Breast epithelium (tissue), 4 donors: ENCODE measurements at regions not wholly inside any gene's neighbourhood (a gene's known extent, or its start where the extent isn't known, plus 50 kb on each side); places are given as distances from the start of the nearest gene placed in this dataset.
A peak's percentile ranks its signal among the peaks of the same experiment; 100 is the strongest.
"Not testable (repeated sequence)": the region's sequence is repeated elsewhere in the genome, so short reads cannot be mapped to it uniquely, and the experiment has no call there.

Experiments used
- DNase-seq, 2 donors: peaks; one replicate each; pipeline ENCODE4 v3.0.0-alpha.2; 2019; ENCODE audit warnings: low spot score in 2 of 2
- H3K27ac ChIP-seq, 2 donors: fragments of 200-600 bp; sonication (generic) in 1 of 2; one replicate each; pipeline ENCODE4 v1.5.1; 2016 to 2019; ENCODE audit warnings: mild to moderate bottlenecking in 1 of 2
- H3K27me3 ChIP-seq, 2 donors: fragments of 200-600 bp; sonication (generic) in 1 of 2; one replicate each; pipeline versions ENCODE4 v1.5.1 to v1.6.0; 2017 to 2019; ENCODE audit warnings: control low read depth in 1 of 2, mild to moderate bottlenecking in 1 of 2
- H3K36me3 ChIP-seq: fragments of 200-600 bp; one replicate; pipeline ENCODE4 v1.5.1; 2019
- H3K4me1 ChIP-seq, 2 donors: fragments of 200-600 bp; sonication (generic); one replicate each; pipeline ENCODE4 v1.5.1; 2016 to 2019; ENCODE audit warnings: control low read depth in 1 of 2
- H3K4me3 ChIP-seq, 3 donors: fragments of 200-600 bp; sonication (generic); 1 replicate in 2 of 3; 2 replicates in 1 of 3; pipeline ENCODE4 v1.5.1; 2016 to 2019; ENCODE audit warnings: mild to moderate bottlenecking in 3 of 3, moderate library complexity in 2 of 3
- H3K9me3 ChIP-seq, 2 donors: fragments of 200-600 bp; sonication (generic) in 1 of 2; one replicate each; pipeline ENCODE4 v1.5.1; 2016 to 2019; ENCODE audit warnings: control low read depth in 1 of 2
- POLR2A ChIP-seq: fragments of 450-650 bp; IDR thresholded peaks from one replicate; pipeline ENCODE4 v1.6.1; 2016; ENCODE audit warnings: antibody characterized with exemption, mild to moderate bottlenecking, moderate library complexity
- POLR2AphosphoS5 ChIP-seq, 3 donors: sonication (generic); formaldehyde crosslinking; IDR thresholded peaks; one replicate each; pipeline ENCODE4 v1.6.1; 2017; ENCODE audit warnings: antibody characterized with exemption in 3 of 3
- intact Hi-C: fragments of 100-400 bp; cut with DNase I; formaldehyde crosslinking; loops from one replicate; pipeline ENCODE4 v1.15.1; 2023; ENCODE audit warnings: low total_unique reads
- TF ChIP-seq, protein P1 (sequence below), 3 donors: fragments of 450-650 bp; IDR thresholded peaks; one replicate each; pipeline ENCODE4 v1.5.1; 2016 to 2017; ENCODE audit warnings: antibody characterized with exemption in 3 of 3, mild to moderate bottlenecking in 3 of 3, moderate library complexity in 3 of 3

DNA sequence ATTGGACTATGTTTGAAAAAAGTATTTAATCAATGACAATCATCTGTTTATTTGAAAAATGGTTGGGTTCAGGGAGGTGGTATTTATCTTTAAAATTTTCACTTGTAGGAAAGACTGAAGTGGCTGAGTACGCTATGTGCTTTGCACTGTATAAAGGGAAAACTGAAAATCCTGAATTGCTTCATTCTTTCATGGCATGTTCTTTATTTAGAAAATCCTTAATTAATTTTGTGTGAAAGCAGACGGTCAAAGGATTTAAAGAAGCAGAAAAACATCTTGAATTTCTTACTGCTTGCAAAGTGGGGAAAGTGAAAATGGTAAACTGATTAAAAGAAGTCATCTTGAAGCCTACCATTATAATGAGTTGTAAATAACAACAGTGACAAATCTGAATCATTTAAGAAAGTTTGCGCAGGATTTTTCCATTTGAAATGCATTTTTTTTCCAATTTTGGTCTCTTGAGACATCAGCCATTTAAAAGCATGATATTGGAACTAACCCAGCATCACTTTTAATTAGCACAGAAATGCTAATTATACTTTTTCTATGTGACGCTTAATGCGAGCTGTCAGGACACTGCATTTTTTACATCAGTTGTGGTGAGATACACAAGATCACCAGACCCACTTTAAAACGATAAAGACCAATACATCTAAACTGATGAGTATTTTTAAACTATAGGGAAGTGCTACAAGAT, 169.0 kb downstream of the NEDD1 start:
- Histone ChIP-seq H3K4me3 (peak overlapping the region in 1 of 3 donors; percentile 37), H3K27ac (peak overlapping the region in 1 of 2 donors; percentile 0), H3K9me3 (no peaks in the 10 kb centered on the region), H3K36me3 (no peaks in the 10 kb centered on the region), H3K27me3 (no peaks in the 10 kb centered on the region), H3K4me1 (no peaks in the 10 kb centered on the region)
- intact Hi-C loops = no loop called here
- TF ChIP-seq POLR2AphosphoS5 (IDR thresholded peaks at IDR 0.05) = no peak
- TF ChIP-seq, protein P1, sequence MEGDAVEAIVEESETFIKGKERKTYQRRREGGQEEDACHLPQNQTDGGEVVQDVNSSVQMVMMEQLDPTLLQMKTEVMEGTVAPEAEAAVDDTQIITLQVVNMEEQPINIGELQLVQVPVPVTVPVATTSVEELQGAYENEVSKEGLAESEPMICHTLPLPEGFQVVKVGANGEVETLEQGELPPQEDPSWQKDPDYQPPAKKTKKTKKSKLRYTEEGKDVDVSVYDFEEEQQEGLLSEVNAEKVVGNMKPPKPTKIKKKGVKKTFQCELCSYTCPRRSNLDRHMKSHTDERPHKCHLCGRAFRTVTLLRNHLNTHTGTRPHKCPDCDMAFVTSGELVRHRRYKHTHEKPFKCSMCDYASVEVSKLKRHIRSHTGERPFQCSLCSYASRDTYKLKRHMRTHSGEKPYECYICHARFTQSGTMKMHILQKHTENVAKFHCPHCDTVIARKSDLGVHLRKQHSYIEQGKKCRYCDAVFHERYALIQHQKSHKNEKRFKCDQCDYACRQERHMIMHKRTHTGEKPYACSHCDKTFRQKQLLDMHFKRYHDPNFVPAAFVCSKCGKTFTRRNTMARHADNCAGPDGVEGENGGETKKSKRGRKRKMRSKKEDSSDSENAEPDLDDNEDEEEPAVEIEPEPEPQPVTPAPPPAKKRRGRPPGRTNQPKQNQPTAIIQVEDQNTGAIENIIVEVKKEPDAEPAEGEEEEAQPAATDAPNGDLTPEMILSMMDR (IDR thresholded peaks at IDR 0.05) = no peak
- no peak for DNase-seq

GRCh38 chr12:97076912-97077311, 169.9 kb downstream of the NEDD1 start:
- H3K9me3 ChIP-seq, H3K27me3 ChIP-seq, H3K36me3 ChIP-seq, intact Hi-C loops, DNase-seq, H3K4me1 ChIP-seq, H3K4me3 ChIP-seq, H3K27ac ChIP-seq: not testable (repeated sequence)

GRCh38 chr12:97082029-97082428, 175.0 kb downstream of the NEDD1 start:
- H3K36me3 ChIP-seq = no peaks in the 10 kb centered on the region
- H3K4me3 ChIP-seq = no peak overlapping the region
- no peaks in the 10 kb centered on the region for H3K27me3 ChIP-seq
- no peak for TF ChIP-seq POLR2A
- TF ChIP-seq, protein P1 (IDR thresholded peaks at IDR 0.05) = no peak
- no peak for TF ChIP-seq POLR2AphosphoS5 (IDR thresholded peaks at IDR 0.05)
- no peaks in the 10 kb centered on the region for H3K4me1 ChIP-seq
- DNase-seq = no peak
- intact Hi-C loops = no loop called here
- H3K27ac ChIP-seq = no peak overlapping the region
- H3K9me3 ChIP-seq = no peaks in the 10 kb centered on the region

GRCh38 chr12:97093187-97093683, 186.2 kb downstream of the NEDD1 start:
- no peaks in the 10 kb centered on the region for H3K4me1 ChIP-seq
- no peak overlapping the region for H3K27ac ChIP-seq
- H3K4me3 ChIP-seq = no peak overlapping the region
- H3K36me3 ChIP-seq = no peaks in the 10 kb centered on the region
- DNase-seq = no peak
- TF ChIP-seq POLR2A (no peak), POLR2AphosphoS5 (IDR thresholded peaks at IDR 0.05) (no peak)
- TF ChIP-seq, protein P1 (IDR thresholded peaks at IDR 0.05) = no peak
- intact Hi-C loops = no loop called here
- H3K9me3 ChIP-seq = no peaks in the 10 kb centered on the region
- H3K27me3 ChIP-seq = no peaks in the 10 kb centered on the region

- H3K9me3 ChIP-seq = peaks cover 0 to 7% of the 10 kb centered on the region in 2 donors
- H3K27ac ChIP-seq = no peak overlapping the region
- H3K36me3 ChIP-seq = no peaks in the 10 kb centered on the region
- no peak for DNase-seq
- H3K27me3 ChIP-seq = no peaks in the 10 kb centered on the region
- intact Hi-C loops = no loop called here
- no peaks in the 10 kb centered on the region for H3K4me1 ChIP-seq
- H3K4me3 ChIP-seq = no peak overlapping the region
- TF ChIP-seq POLR2A (no peak), POLR2AphosphoS5 (IDR thresholded peaks at IDR 0.05) (no peak)
- TF ChIP-seq, protein P1 (IDR thresholded peaks at IDR 0.05) = no peak
These were observed 190.7 kb downstream of the NEDD1 start for GRCh38 chr12:97097734-97098133.
